Suprapubic skin (tissue), 4 donors: ENCODE measurements at regions not wholly inside any gene's neighbourhood (a gene's known extent, or its start where the extent isn't known, plus 50 kb on each side); places are given as distances from the start of the nearest gene placed in this dataset.

ENCODE experiments used
- DNase-seq, 2 donors: peaks; one replicate each; pipeline ENCODE4 v3.0.0-alpha.2; 2019; ENCODE audit warnings: low spot score in 2 of 2
- H3K27ac ChIP-seq: fragments of 200-600 bp; sonication (generic); one replicate; pipeline ENCODE4 v1.5.1; 2019
- H3K27me3 ChIP-seq: fragments of 200-600 bp; sonication (generic); one replicate; pipeline ENCODE4 v1.5.1; 2019
- H3K36me3 ChIP-seq: fragments of 200-600 bp; sonication (generic); one replicate; pipeline ENCODE4 v1.5.1; 2019
- H3K4me1 ChIP-seq: fragments of 200-600 bp; sonication (generic); one replicate; pipeline ENCODE4 v1.5.1; 2019
- H3K4me3 ChIP-seq: fragments of 200-600 bp; sonication (generic); one replicate; pipeline ENCODE4 v1.5.1; 2019; ENCODE audit warnings: mild to moderate bottlenecking
- H3K9me3 ChIP-seq: fragments of 200-600 bp; sonication (generic); one replicate; pipeline ENCODE4 v1.5.1; 2019
- EP300 ChIP-seq: sonication (generic); formaldehyde crosslinking; IDR thresholded peaks from one replicate; pipeline ENCODE4 v1.6.1; 2017; ENCODE audit warnings: antibody characterized with exemption
- POLR2A ChIP-seq, 2 donors: fragments of 450-650 bp; IDR thresholded peaks; one replicate each; pipeline ENCODE4 v1.6.1; 2017; ENCODE audit warnings: antibody characterized with exemption in 2 of 2, mild to moderate bottlenecking in 2 of 2, moderate library complexity in 2 of 2
- POLR2AphosphoS5 ChIP-seq, 3 donors: sonication (generic); formaldehyde crosslinking; IDR thresholded peaks; one replicate each; pipeline ENCODE4 v1.6.1; 2017; ENCODE audit warnings: antibody characterized with exemption in 3 of 3
- WGBS: methylation state at CpG from one replicate; pipeline ENCODE4 v1.1.5; 2018; 5-methylcytosine and 5-hydroxymethylcytosine counted together
- TF ChIP-seq, protein P1 (sequence below), 2 donors: fragments of 200-600 bp in 1 of 2; fragments of 450-650 bp in 1 of 2; sonication (generic) in 1 of 2; IDR thresholded peaks; one replicate each; pipeline ENCODE4 v1.5.1; 2016 to 2019; ENCODE audit warnings: antibody characterized with exemption in 2 of 2, mild to moderate bottlenecking in 1 of 2, moderate library complexity in 1 of 2

DNA sequence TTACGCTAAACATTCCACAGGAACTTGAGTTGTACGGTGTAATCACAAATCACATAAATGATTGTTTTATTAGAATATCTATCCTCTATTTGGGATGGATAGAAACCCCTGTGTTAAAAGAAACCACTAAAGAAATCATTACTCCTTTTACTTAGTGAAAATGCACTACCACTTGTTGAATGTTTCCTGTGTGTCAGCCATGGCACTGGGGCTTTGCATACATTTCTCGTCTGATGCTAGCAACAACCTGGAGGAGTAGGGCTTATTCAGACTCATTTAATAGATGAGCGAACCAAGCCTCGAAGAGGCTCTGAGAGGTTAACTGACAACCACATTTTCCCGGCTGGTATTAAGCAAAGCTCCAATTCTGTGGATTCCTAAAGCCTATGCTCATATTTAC lies 60.5 kb upstream of the PELI1 start:
- H3K9me3 ChIP-seq: no peaks in the 10 kb centered on the region
- WGBS: 69% methylated on average over 6 of the region's 6 CpGs
- no peak for TF ChIP-seq POLR2A (IDR thresholded peaks at IDR 0.05)
- TF ChIP-seq POLR2AphosphoS5 (IDR thresholded peaks at IDR 0.05): no peak
- TF ChIP-seq, protein P1, sequence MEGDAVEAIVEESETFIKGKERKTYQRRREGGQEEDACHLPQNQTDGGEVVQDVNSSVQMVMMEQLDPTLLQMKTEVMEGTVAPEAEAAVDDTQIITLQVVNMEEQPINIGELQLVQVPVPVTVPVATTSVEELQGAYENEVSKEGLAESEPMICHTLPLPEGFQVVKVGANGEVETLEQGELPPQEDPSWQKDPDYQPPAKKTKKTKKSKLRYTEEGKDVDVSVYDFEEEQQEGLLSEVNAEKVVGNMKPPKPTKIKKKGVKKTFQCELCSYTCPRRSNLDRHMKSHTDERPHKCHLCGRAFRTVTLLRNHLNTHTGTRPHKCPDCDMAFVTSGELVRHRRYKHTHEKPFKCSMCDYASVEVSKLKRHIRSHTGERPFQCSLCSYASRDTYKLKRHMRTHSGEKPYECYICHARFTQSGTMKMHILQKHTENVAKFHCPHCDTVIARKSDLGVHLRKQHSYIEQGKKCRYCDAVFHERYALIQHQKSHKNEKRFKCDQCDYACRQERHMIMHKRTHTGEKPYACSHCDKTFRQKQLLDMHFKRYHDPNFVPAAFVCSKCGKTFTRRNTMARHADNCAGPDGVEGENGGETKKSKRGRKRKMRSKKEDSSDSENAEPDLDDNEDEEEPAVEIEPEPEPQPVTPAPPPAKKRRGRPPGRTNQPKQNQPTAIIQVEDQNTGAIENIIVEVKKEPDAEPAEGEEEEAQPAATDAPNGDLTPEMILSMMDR (IDR thresholded peaks at IDR 0.05): no peak
- no peak for TF ChIP-seq EP300
- DNase-seq: no peak
- no peaks in the 10 kb centered on the region for H3K36me3 ChIP-seq
- H3K4me3 ChIP-seq: no peak overlapping the region
- H3K4me1 ChIP-seq: peaks cover 41% of the 10 kb centered on the region
- no peaks in the 10 kb centered on the region for H3K27me3 ChIP-seq
- peak overlapping the region; percentile 88 for H3K27ac ChIP-seq

DNA sequence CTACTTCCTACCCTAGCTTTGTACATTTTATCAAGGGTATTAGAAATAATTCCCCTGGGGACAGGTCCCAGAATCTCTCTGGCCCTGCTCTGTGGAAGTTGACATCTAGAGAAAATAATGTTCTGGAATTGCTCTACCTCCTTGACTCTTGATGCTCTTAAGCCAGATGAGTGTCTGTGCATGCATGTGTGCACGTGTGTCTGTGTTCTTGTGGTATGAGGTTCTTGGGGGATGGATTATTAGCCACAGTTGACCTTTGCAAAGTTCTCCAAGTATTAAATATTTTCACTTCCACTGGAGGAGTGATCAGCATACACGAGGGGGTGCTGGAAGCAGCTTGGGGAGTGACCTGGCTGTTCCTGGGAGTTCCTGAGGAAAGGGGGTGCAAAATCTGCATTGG lies 61.2 kb upstream of the PELI1 start:
- TF ChIP-seq, protein P1 (IDR thresholded peaks at IDR 0.05): no peak
- no peak for TF ChIP-seq POLR2A (IDR thresholded peaks at IDR 0.05)
- no peak for TF ChIP-seq POLR2AphosphoS5 (IDR thresholded peaks at IDR 0.05)

GRCh38 chr2:64207573-64207972 lies 63.4 kb upstream of the PELI1 start:
- no peak overlapping the region for H3K27ac ChIP-seq
- H3K4me1 ChIP-seq: peaks cover 35% of the 10 kb centered on the region
- DNase-seq: no peak
- no peaks in the 10 kb centered on the region for H3K9me3 ChIP-seq
- H3K27me3 ChIP-seq: no peaks in the 10 kb centered on the region
- TF ChIP-seq POLR2A (IDR thresholded peaks at IDR 0.05) (no peak), EP300 (no peak), POLR2AphosphoS5 (IDR thresholded peaks at IDR 0.05) (no peak)
- TF ChIP-seq, protein P1 (IDR thresholded peaks at IDR 0.05): no peak
- WGBS: 77% methylated on average over 1 of the region's 1 CpG
- H3K36me3 ChIP-seq: no peaks in the 10 kb centered on the region
- no peak overlapping the region for H3K4me3 ChIP-seq

More for the DNA sequence above, 61.2 kb upstream of the PELI1 start:
- H3K9me3 ChIP-seq: no peaks in the 10 kb centered on the region
- 85% methylated on average over 2 of the region's 2 CpGs for WGBS
- H3K4me3 ChIP-seq: no peak overlapping the region
- DNase-seq: no peak
- H3K27ac ChIP-seq: no peak overlapping the region
- peaks cover 42% of the 10 kb centered on the region for H3K4me1 ChIP-seq
- no peaks in the 10 kb centered on the region for H3K27me3 ChIP-seq
- H3K36me3 ChIP-seq: no peaks in the 10 kb centered on the region

DNA sequence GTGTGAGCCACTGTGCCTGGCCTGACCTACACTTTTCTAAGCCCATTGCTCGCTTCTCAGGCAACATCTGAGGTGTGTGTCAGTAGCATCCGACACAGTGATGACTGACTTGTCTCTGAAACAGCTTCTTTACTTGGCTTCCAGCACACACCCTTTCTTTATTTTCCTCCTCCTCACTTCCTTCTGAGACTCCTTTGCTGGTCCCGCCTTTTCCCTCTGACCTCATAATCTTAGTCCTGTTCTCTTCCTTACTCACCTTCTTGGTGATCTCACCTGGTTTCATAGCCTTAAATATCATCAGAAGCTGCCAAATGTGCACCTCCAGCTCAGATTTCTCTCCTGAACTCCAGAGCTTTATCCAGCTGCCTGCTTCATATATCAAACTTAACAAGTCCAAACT lies 66.6 kb upstream of the PELI1 start:
- Histone ChIP-seq H3K4me1 (peaks cover 29% of the 10 kb centered on the region), H3K4me3 (no peak overlapping the region), H3K36me3 (no peaks in the 10 kb centered on the region), H3K27me3 (no peaks in the 10 kb centered on the region), H3K9me3 (no peaks in the 10 kb centered on the region), H3K27ac (peak overlapping the region; percentile 71)
- 47% methylated on average over 3 of the region's 3 CpGs for WGBS
- TF ChIP-seq POLR2AphosphoS5 (IDR thresholded peaks at IDR 0.05) (no peak), POLR2A (IDR thresholded peaks at IDR 0.05) (no peak), EP300 (no peak)
- TF ChIP-seq, protein P1 (IDR thresholded peaks at IDR 0.05): no peak
- no peak for DNase-seq

- 72% methylated on average over 6 of the region's 6 CpGs for WGBS
- Histone ChIP-seq H3K9me3 (no peaks in the 10 kb centered on the region), H3K4me1 (peaks cover 29% of the 10 kb centered on the region), H3K27me3 (no peaks in the 10 kb centered on the region), H3K4me3 (no peak overlapping the region), H3K36me3 (no peaks in the 10 kb centered on the region), H3K27ac (peak overlapping the region; percentile 60)
- TF ChIP-seq, protein P1 (IDR thresholded peaks at IDR 0.05): no peak
- TF ChIP-seq POLR2A (IDR thresholded peaks at IDR 0.05) (no peak), EP300 (no peak), POLR2AphosphoS5 (IDR thresholded peaks at IDR 0.05) (no peak)
- no peak for DNase-seq
Observed at GRCh38 chr2:64211276-64211921, 67.2 kb upstream of the PELI1 start.
